Endometrium (tissue), 2 donors: ENCODE measurements at regions not wholly inside any gene's neighbourhood (a gene's known extent, or its start where the extent isn't known, plus 50 kb on each side); places are given as distances from the start of the nearest gene placed in this dataset.

ENCODE experiments used
- FAIRE-seq: peaks from 2 replicates; lab custom pipeline; 2012; peaks lifted over from hg19 to GRCh38; lab: Jason Lieb, UNC
- donor health status: control.
- donor health status: control.

GRCh38 chr10:28783087-28783486 lies 105.8 kb downstream of the BAMBI start:
- no peak for FAIRE-seq

- no peak for FAIRE-seq
These were observed 107.7 kb downstream of the BAMBI start for GRCh38 chr10:28785018-28785417.

- no peak for FAIRE-seq
These were observed 110.9 kb downstream of the BAMBI start for GRCh38 chr10:28788252-28788651.

GRCh38 chr10:28788762-28789161 lies 111.4 kb downstream of the BAMBI start:
- no peak for FAIRE-seq

GRCh38 chr10:28790146-28790545 lies 112.8 kb downstream of the BAMBI start:
- no peak for FAIRE-seq

- no peak for FAIRE-seq
These were observed 116.2 kb downstream of the BAMBI start for GRCh38 chr10:28793482-28793881.

GRCh38 chr10:28794986-28795385 lies 117.7 kb downstream of the BAMBI start:
- no peak for FAIRE-seq

GRCh38 chr10:28796606-28797512 lies 119.5 kb downstream of the BAMBI start:
- FAIRE-seq: no peak

GRCh38 chr10:28797904-28798371 lies 120.6 kb downstream of the BAMBI start:
- no peak for FAIRE-seq

- no peak for FAIRE-seq
These were observed 121.2 kb downstream of the BAMBI start for GRCh38 chr10:28798428-28798955.

GRCh38 chr10:28798964-28799363 lies 121.6 kb downstream of the BAMBI start:
- FAIRE-seq: no peak

- FAIRE-seq: no peak
These were observed 122.8 kb downstream of the BAMBI start for GRCh38 chr10:28800144-28800543.

GRCh38 chr10:28801247-28801646 lies 123.9 kb downstream of the BAMBI start:
- no peak for FAIRE-seq

- FAIRE-seq: no peak
These were observed 124.5 kb downstream of the BAMBI start for GRCh38 chr10:28801869-28802268.

- FAIRE-seq: no peak
These were observed 128.1 kb downstream of the BAMBI start for GRCh38 chr10:28805390-28805789.

- peak; percentile 60 for FAIRE-seq
These were observed 129.2 kb downstream of the BAMBI start for GRCh38 chr10:28806488-28806941.

- no peak for FAIRE-seq
These were observed 129.8 kb downstream of the BAMBI start for GRCh38 chr10:28806951-28807759.

- no peak for FAIRE-seq
These were observed 130.7 kb downstream of the BAMBI start for GRCh38 chr10:28807760-28808613.

- no peak for FAIRE-seq
These were observed 131.4 kb downstream of the BAMBI start for GRCh38 chr10:28808693-28809092.

GRCh38 chr10:28810057-28810870 lies 132.9 kb downstream of the BAMBI start:
- no peak for FAIRE-seq
